ENCODE measurements at regions not wholly inside any gene's neighbourhood (a gene's known extent, or its start where the extent isn't known, plus 50 kb on each side); places are given as distances from the start of the nearest gene placed in this dataset.
"Not testable (repeated sequence)": the region's sequence is repeated elsewhere in the genome, so short reads cannot be mapped to it uniquely, and the experiment has no call there.

DNA sequence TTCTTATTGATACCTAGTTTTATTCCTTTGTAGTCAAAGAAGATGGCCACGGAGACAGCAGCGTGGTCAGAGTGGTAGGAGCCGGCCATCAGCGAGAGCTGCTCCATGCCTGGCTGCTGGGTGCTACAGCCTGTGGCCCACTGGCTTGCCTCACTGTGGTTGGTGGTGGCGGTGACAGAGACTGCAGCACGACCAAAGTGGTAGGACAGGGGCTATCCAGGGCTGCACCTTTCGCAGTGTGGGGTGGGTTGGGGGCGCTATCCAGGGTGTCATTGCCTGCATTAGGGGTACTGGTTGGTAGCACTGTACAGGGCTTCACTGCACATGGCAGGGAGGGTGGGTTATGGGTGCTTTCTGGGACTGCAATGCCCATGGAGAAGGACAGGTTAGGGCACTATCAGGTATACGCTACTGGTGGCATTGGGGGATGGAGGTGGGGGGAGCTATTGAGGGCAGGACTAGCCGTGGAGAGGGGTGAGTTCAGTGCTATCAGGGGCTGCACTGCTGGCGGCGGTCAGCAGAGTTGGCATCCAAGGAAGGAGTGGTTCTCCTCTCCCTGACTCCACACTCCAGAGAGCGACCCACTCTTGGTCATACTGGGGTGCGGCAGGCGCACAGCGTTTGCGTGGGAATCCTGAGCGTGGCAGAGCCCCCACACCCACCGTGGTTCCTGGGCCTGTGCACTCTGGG lies 241.1 kb downstream of the GOLGA6L6 start:
- H3K27ac Mint-ChIP-seq; DNase-seq (ENCODE audit: low spot score); H3K4me1 Mint-ChIP-seq; CTCF ChIA-PET; H3K4me3 Mint-ChIP-seq; ATAC-seq; POLR2A ChIA-PET: not testable (repeated sequence)
- Mint-ChIP-seq H3K36me3 (peaks cover 80% of the 10 kb centered on the region), H3K9me3 (peaks cover 66% of the 10 kb centered on the region), H3K27me3 (ENCODE audit: low read depth) (peaks cover 17% of the 10 kb centered on the region)

DNA sequence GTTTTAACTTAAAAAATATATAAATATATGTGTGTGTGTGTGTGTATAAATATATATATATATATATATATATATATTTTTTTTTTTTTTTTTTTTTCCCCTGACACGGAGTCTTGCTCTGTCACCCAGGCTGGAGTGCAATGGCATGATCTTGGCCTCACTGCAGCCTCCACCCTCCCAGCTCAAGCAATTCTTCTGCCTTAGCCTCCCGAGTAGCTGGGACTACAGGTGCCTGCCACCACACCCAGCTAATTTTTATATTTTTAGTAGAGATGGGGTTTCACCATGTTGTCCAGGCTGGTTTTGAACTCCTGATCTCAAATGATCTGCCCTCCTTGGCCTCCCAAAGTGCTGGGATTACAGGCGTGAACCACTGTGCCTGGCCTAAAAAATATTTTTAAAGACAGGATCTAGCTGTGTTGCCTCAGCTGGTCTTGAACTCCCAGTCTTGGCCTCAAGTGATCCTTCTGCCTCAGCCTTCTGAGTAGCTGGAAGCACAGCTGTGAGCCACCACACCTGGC lies 243.9 kb downstream of the GOLGA6L6 start:
- H3K4me1 Mint-ChIP-seq; DNase-seq (ENCODE audit: low spot score); CTCF ChIA-PET; H3K4me3 Mint-ChIP-seq; POLR2A ChIA-PET; H3K27ac Mint-ChIP-seq; ATAC-seq: not testable (repeated sequence)
- Mint-ChIP-seq H3K27me3 (ENCODE audit: low read depth) (peaks cover 17% of the 10 kb centered on the region), H3K9me3 (peaks cover 60% of the 10 kb centered on the region), H3K36me3 (peaks cover 66% of the 10 kb centered on the region)

DNA sequence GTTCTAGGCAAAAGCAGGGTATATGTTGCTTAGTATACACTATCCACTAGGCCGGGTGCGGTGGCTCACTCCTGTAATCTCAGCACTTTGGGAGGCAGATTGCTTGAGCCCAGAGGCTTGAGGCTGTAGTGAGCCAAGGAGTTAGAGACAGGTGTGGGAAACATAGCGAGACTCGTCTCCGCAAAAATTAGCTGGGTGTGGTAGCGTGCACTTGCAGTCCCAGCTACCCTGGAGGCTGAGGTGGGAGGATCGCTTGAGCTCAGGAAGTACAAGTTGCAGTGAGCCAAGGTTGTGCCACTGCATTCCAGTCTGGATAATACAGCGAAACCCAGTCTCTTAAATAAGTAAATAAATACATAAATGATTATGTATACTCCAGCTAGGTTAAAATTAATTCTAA lies 245.3 kb downstream of the GOLGA6L6 start:
- H3K4me3 Mint-ChIP-seq; DNase-seq (ENCODE audit: low spot score); POLR2A ChIA-PET; ATAC-seq; H3K4me1 Mint-ChIP-seq; CTCF ChIA-PET; H3K27ac Mint-ChIP-seq: not testable (repeated sequence)
- peaks cover 53% of the 10 kb centered on the region for H3K9me3 Mint-ChIP-seq
- H3K36me3 Mint-ChIP-seq: peaks cover 53% of the 10 kb centered on the region
- peaks cover 14% of the 10 kb centered on the region for H3K27me3 Mint-ChIP-seq (ENCODE audit: low read depth)

DNA sequence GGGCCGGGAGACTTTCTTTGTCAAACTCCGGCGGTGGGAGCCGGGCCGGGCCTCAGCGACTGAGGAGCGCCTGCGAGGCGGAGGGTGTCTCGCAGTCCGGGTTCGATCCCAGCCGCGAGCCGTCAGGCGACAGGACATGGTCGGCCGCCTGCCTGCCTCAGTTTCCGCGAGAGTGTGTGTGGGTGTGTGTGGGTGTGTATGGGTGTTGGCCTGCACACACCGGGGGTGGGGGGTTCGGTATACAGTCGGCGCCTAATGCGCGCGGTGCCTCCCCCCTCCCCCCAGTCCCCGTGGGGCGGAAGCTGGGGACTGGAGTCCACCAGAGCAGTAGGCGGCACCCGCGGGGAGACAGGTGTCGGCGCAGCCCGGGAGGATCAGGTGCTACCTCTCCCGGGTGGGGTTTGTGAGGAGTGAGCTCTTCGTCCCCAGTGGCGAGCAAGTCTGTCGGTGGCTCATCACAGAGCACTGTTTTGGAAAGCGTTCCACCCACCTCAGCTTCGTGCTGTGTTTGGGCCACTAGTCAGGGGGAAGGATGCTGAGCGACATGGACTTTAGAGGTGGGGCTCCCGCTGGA lies 246.3 kb downstream of the GOLGA6L6 start:
- Mint-ChIP-seq H3K27me3 (ENCODE audit: low read depth) (peaks cover 14% of the 10 kb centered on the region), H3K4me3 (no peak overlapping the region), H3K27ac (no peak overlapping the region), H3K9me3 (peaks cover 43% of the 10 kb centered on the region), H3K4me1 (no peaks in the 10 kb centered on the region), H3K36me3 (peaks cover 44% of the 10 kb centered on the region)
- DNase-seq (ENCODE audit: low spot score) (no peak), ATAC-seq (no peak)
- TF ChIP-seq, protein P1, sequence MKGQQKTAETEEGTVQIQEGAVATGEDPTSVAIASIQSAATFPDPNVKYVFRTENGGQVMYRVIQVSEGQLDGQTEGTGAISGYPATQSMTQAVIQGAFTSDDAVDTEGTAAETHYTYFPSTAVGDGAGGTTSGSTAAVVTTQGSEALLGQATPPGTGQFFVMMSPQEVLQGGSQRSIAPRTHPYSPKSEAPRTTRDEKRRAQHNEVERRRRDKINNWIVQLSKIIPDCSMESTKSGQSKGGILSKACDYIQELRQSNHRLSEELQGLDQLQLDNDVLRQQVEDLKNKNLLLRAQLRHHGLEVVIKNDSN (CRISPR knock-in tag; IDR thresholded peaks at IDR 0.05): no peak
- TF ChIP-seq, protein P2, sequence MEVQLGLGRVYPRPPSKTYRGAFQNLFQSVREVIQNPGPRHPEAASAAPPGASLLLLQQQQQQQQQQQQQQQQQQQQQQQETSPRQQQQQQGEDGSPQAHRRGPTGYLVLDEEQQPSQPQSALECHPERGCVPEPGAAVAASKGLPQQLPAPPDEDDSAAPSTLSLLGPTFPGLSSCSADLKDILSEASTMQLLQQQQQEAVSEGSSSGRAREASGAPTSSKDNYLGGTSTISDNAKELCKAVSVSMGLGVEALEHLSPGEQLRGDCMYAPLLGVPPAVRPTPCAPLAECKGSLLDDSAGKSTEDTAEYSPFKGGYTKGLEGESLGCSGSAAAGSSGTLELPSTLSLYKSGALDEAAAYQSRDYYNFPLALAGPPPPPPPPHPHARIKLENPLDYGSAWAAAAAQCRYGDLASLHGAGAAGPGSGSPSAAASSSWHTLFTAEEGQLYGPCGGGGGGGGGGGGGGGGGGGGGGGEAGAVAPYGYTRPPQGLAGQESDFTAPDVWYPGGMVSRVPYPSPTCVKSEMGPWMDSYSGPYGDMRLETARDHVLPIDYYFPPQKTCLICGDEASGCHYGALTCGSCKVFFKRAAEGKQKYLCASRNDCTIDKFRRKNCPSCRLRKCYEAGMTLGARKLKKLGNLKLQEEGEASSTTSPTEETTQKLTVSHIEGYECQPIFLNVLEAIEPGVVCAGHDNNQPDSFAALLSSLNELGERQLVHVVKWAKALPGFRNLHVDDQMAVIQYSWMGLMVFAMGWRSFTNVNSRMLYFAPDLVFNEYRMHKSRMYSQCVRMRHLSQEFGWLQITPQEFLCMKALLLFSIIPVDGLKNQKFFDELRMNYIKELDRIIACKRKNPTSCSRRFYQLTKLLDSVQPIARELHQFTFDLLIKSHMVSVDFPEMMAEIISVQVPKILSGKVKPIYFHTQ (CRISPR knock-in tag; IDR thresholded peaks at IDR 0.05): no peak
- CTCF ChIA-PET: no interaction called here
- POLR2A ChIA-PET: no interaction called here

DNA sequence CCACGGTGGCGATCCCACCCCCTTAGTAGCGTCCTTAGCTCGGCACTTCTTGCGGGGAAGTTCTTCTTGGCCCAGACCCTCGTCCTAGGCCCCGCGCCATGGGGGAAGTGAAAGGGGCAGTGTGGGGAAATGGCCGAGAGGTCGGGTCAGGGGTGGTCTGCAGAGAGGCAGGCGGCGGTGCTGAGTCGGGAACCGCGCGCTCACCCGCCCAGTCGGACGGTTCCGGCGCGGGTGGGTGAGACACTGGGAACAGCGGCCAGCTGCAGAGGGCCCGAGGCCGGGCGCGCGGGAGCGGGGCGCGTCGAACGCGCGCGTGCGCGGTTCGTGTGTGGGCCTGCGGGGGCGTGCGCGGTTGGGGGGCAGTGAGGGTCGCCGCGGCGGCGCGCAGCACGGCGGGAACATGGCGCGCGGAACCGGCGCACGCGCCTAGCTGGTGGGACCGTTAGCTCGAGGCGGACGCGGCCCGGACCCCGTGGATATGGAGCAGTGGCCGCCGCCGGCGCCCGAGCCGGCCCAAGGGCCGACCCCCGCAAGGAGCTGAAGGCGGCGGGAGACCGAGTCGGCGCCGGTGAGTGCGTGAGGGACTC lies 246.9 kb downstream of the GOLGA6L6 start:
- TF ChIP-seq EMX1 (CRISPR knock-in tag; IDR thresholded peaks at IDR 0.05) (no peak), ZBTB21 (CRISPR knock-in tag; IDR thresholded peaks at IDR 0.05; ENCODE audit: borderline replicate concordance) (no peak), SP1 (CRISPR knock-in tag; conservative IDR thresholded peaks at IDR 0.05) (no peak), RORB (CRISPR knock-in tag; IDR thresholded peaks at IDR 0.05) (no peak), FOXK1 (CRISPR knock-in tag; IDR thresholded peaks at IDR 0.05) (no peak), TEAD1 (CRISPR knock-in tag; IDR thresholded peaks at IDR 0.05) (no peak), ESRRA (CRISPR knock-in tag; IDR thresholded peaks at IDR 0.05; ENCODE audit: borderline replicate concordance) (no peak)
- TF ChIP-seq, protein P3, sequence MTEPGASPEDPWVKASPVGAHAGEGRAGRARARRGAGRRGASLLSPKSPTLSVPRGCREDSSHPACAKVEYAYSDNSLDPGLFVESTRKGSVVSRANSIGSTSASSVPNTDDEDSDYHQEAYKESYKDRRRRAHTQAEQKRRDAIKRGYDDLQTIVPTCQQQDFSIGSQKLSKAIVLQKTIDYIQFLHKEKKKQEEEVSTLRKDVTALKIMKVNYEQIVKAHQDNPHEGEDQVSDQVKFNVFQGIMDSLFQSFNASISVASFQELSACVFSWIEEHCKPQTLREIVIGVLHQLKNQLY (CRISPR knock-in tag; IDR thresholded peaks at IDR 0.05): no peak
- TF ChIP-seq, protein P4, sequence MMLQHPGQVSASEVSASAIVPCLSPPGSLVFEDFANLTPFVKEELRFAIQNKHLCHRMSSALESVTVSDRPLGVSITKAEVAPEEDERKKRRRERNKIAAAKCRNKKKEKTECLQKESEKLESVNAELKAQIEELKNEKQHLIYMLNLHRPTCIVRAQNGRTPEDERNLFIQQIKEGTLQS (CRISPR knock-in tag; conservative IDR thresholded peaks at IDR 0.05): no peak
- TF ChIP-seq, protein P5, sequence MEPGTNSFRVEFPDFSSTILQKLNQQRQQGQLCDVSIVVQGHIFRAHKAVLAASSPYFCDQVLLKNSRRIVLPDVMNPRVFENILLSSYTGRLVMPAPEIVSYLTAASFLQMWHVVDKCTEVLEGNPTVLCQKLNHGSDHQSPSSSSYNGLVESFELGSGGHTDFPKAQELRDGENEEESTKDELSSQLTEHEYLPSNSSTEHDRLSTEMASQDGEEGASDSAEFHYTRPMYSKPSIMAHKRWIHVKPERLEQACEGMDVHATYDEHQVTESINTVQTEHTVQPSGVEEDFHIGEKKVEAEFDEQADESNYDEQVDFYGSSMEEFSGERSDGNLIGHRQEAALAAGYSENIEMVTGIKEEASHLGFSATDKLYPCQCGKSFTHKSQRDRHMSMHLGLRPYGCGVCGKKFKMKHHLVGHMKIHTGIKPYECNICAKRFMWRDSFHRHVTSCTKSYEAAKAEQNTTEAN (CRISPR knock-in tag; IDR thresholded peaks at IDR 0.05): no peak
- TF ChIP-seq, protein P6, sequence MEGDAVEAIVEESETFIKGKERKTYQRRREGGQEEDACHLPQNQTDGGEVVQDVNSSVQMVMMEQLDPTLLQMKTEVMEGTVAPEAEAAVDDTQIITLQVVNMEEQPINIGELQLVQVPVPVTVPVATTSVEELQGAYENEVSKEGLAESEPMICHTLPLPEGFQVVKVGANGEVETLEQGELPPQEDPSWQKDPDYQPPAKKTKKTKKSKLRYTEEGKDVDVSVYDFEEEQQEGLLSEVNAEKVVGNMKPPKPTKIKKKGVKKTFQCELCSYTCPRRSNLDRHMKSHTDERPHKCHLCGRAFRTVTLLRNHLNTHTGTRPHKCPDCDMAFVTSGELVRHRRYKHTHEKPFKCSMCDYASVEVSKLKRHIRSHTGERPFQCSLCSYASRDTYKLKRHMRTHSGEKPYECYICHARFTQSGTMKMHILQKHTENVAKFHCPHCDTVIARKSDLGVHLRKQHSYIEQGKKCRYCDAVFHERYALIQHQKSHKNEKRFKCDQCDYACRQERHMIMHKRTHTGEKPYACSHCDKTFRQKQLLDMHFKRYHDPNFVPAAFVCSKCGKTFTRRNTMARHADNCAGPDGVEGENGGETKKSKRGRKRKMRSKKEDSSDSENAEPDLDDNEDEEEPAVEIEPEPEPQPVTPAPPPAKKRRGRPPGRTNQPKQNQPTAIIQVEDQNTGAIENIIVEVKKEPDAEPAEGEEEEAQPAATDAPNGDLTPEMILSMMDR (IDR thresholded peaks at IDR 0.05): no peak
- Mint-ChIP-seq H3K27ac (no peak overlapping the region), H3K9me3 (peaks cover 37% of the 10 kb centered on the region), H3K36me3 (peaks cover 38% of the 10 kb centered on the region), H3K27me3 (ENCODE audit: low read depth) (peaks cover 14% of the 10 kb centered on the region), H3K4me1 (no peaks in the 10 kb centered on the region), H3K4me3 (no peak overlapping the region)
- POLR2A ChIA-PET: no interaction called here
- DNase-seq (ENCODE audit: low spot score): no peak
- ATAC-seq: no peak
- CTCF ChIA-PET: no interaction called here

DNA sequence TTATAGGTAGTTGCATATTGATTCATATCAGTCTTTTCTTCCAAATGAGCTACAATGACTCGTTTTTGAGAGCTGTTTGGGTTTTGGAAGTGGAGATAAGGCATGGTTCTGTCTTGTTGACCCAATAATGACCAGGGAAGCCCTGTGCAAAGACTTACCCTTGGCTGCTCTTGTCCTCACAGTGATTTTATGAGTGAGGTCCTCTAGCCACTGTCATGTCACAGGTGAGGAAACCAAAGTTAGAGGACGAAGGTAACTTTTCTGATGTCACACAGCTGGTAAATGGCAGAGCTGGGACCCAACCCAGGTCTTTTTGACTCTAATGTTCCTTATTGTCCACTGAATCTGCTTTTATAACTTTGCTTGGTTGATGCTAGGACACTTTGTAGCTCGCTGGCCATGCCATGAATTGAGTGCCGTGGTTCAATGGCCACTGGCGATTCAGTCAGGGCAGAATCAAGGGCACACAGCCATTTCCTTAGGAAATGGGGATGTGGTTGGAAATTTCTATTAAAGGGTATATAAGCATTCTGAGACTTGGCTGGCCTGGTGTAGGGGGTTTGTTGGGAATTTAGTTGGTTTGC lies 249.1 kb downstream of the GOLGA6L6 start:
- peaks cover 14% of the 10 kb centered on the region; the same call in 1 of the 2 replicates for H3K27me3 Mint-ChIP-seq (ENCODE audit: low read depth)
- ATAC-seq; H3K27ac Mint-ChIP-seq; DNase-seq (ENCODE audit: low spot score); H3K4me1 Mint-ChIP-seq; CTCF ChIA-PET; H3K4me3 Mint-ChIP-seq; POLR2A ChIA-PET: not testable (repeated sequence)
- H3K36me3 Mint-ChIP-seq: peaks cover 17% of the 10 kb centered on the region
- peaks cover 17% of the 10 kb centered on the region for H3K9me3 Mint-ChIP-seq
